ENCODE measurements at regions not wholly inside any gene's neighbourhood (a gene's known extent, or its start where the extent isn't known, plus 50 kb on each side); places are given as distances from the start of the nearest gene placed in this dataset.

- TF ChIP-seq EZH2 (IDR thresholded peaks at IDR 0.05; ENCODE audit: insufficient read depth, poor library complexity, severe bottlenecking) (no peak), EZH2phosphoT487 (IDR thresholded peaks at IDR 0.05; ENCODE audit: insufficient read depth, low read depth) (no peak)
These were observed 346.6 kb upstream of the EEF2KMT start for GRCh38 chr16:5444189-5444588.

All from GM23248 (cell line).